MCF 10A (cell line): ENCODE measurements at regions not wholly inside any gene's neighbourhood (a gene's known extent, or its start where the extent isn't known, plus 50 kb on each side); places are given as distances from the start of the nearest gene placed in this dataset.

ENCODE experiments used
- BruUV-seq: library from RNA; stranded (reverse); fragments of 400-500 nt; replicated peaks from 2 replicates; lab custom pipeline; 2021; lab: Mats Ljungman, UMichigan
- CTCF ChIA-PET: fragments of 300-600 bp; sonication (Branson Sonifier 250); formaldehyde crosslinking; extraction: SDS; loops from one replicate; lab custom pipeline; 2021; ENCODE audit warnings: antibody characterized with exemption, inconsistent platforms; lab: Yijun Ruan, JAX
- POLR2A ChIA-PET: fragments of 300-600, 350-650 bp; sonication (Branson Sonifier 250); formaldehyde crosslinking; extraction: SDS; loops from one replicate; lab custom pipeline; 2020; ENCODE audit warnings: antibody characterized with exemption, inconsistent platforms; lab: Yijun Ruan, JAX
- DNase-seq: peaks from one replicate; pipeline ENCODE4 v3.0.0-alpha.2; 2018; ENCODE audit not compliant: unreplicated experiment
- H3K27ac Mint-ChIP-seq: one replicate; pipeline ENCODE4 v1.8.0; 2022; ENCODE audit warnings: mild to moderate bottlenecking, low read depth, mixed read lengths; ENCODE audit not compliant: unreplicated experiment
- H3K27me3 Mint-ChIP-seq: one replicate; pipeline ENCODE4 v1.8.0; 2022; ENCODE audit warnings: mixed read lengths; ENCODE audit not compliant: insufficient read depth, unreplicated experiment
- H3K36me3 Mint-ChIP-seq: one replicate; pipeline ENCODE4 v1.8.0; 2022; ENCODE audit warnings: mild to moderate bottlenecking, moderate library complexity, mixed read lengths; ENCODE audit not compliant: insufficient read depth, unreplicated experiment
- H3K4me1 Mint-ChIP-seq: one replicate; pipeline ENCODE4 v1.8.0; 2022; ENCODE audit warnings: mixed read lengths; ENCODE audit not compliant: insufficient read depth, unreplicated experiment
- H3K4me3 Mint-ChIP-seq: one replicate; pipeline ENCODE4 v1.8.0; 2022; ENCODE audit warnings: mild to moderate bottlenecking, moderate library complexity, mixed read lengths; ENCODE audit not compliant: unreplicated experiment
- H3K9me3 Mint-ChIP-seq: one replicate; pipeline ENCODE4 v1.8.0; 2022; ENCODE audit warnings: mixed read lengths; ENCODE audit not compliant: unreplicated experiment
- CTCF ChIP-seq: fragments of 200-600 bp; IDR thresholded peaks from one replicate; pipeline ENCODE4 v1.8.0; 2022; ENCODE audit warnings: antibody characterized with exemption, mild to moderate bottlenecking; ENCODE audit not compliant: unreplicated experiment
- intact Hi-C: fragments of 100-400 bp; cut with micrococcal nuclease; formaldehyde crosslinking; loops from 2 replicates; pipeline ENCODE4 v1.14.1; 2022

GRCh38 chr5:123907349-123907748, 395.4 kb downstream of the CSNK1G3 start:
- H3K9me3 Mint-ChIP-seq = no peaks in the 10 kb centered on the region
- H3K4me1 Mint-ChIP-seq = no peaks in the 10 kb centered on the region
- H3K27me3 Mint-ChIP-seq = no peaks in the 10 kb centered on the region
- H3K4me3 Mint-ChIP-seq = no peak overlapping the region
- no peak for TF ChIP-seq CTCF
- CTCF ChIA-PET = no interaction called here
- BruUV-seq = no TSS peak
- intact Hi-C loops = no loop called here
- no peaks in the 10 kb centered on the region for H3K36me3 Mint-ChIP-seq
- POLR2A ChIA-PET = interaction anchor here (0.6 to 0.9 kb wide), 2 partner anchors 9 to 10 kb away, joined by 3 to 4 read pairs; no protein-coding TSS in a partner anchor
- no peak overlapping the region for H3K27ac Mint-ChIP-seq
- DNase-seq = no peak

GRCh38 chr5:123906698-123907295, 394.8 kb downstream of the CSNK1G3 start:
- CTCF ChIA-PET = no interaction called here
- Mint-ChIP-seq H3K4me3 (no peak overlapping the region), H3K27ac (no peak overlapping the region), H3K9me3 (no peaks in the 10 kb centered on the region), H3K4me1 (no peaks in the 10 kb centered on the region), H3K36me3 (no peaks in the 10 kb centered on the region), H3K27me3 (no peaks in the 10 kb centered on the region)
- POLR2A ChIA-PET = interaction anchor here (0.9 kb wide), 1 partner anchor 9 kb away, joined by 4 read pairs; no protein-coding TSS in a partner anchor
- BruUV-seq = no TSS peak
- no peak for TF ChIP-seq CTCF
- intact Hi-C loops = no loop called here
- no peak for DNase-seq

- Mint-ChIP-seq H3K27me3 (no peaks in the 10 kb centered on the region), H3K36me3 (no peaks in the 10 kb centered on the region), H3K9me3 (no peaks in the 10 kb centered on the region), H3K4me1 (peaks cover 7% of the 10 kb centered on the region), H3K27ac (no peak overlapping the region), H3K4me3 (no peak overlapping the region)
- ChIA-PET POLR2A (no interaction called here), CTCF (no interaction called here)
- intact Hi-C loops = no loop called here
- no peak for DNase-seq
- no TSS peak for BruUV-seq
- TF ChIP-seq CTCF = no peak
These were observed 373.1 kb downstream of the CSNK1G3 start for GRCh38 chr5:123885081-123885480.

- no TSS peak for BruUV-seq
- intact Hi-C loops = no loop called here
- CTCF ChIA-PET = interaction anchor here (0.8 kb wide), 1 partner anchor 378 kb away, joined by 5 read pairs; no protein-coding TSS in a partner anchor
These were observed 371.0 kb downstream of the CSNK1G3 start for GRCh38 chr5:123882965-123883345.

More at GRCh38 chr5:123882965-123883345, 371.0 kb downstream of the CSNK1G3 start:
- Mint-ChIP-seq H3K36me3 (no peaks in the 10 kb centered on the region), H3K4me1 (peaks cover 7% of the 10 kb centered on the region), H3K4me3 (no peak overlapping the region), H3K27me3 (no peaks in the 10 kb centered on the region), H3K9me3 (no peaks in the 10 kb centered on the region), H3K27ac (no peak overlapping the region)
- POLR2A ChIA-PET = interaction anchor here (0.6 to 0.7 kb wide), 2 partner anchors 29 to 181 kb away, joined by 3 to 4 read pairs; no protein-coding TSS in a partner anchor
- no peak for DNase-seq
- no peak for TF ChIP-seq CTCF
